OCI-LY1 (cell line): ENCODE measurements at regions not wholly inside any gene's neighbourhood (a gene's known extent, or its start where the extent isn't known, plus 50 kb on each side); places are given as distances from the start of the nearest gene placed in this dataset.

Experiments
- H2AFZ ChIP-seq: fragments of 200-600 bp; sonication (generic), shearing (Covaris generic); 2 replicates; pipeline ENCODE4 v1.6.0; 2014; ENCODE audit warnings: antibody characterized with exemption, mild to moderate bottlenecking, low read length
- H3F3A ChIP-seq: fragments of 200-600 bp; sonication (generic), shearing (Covaris generic); 2 replicates; pipeline ENCODE4 v1.6.0; 2014; ENCODE audit warnings: mild to moderate bottlenecking, antibody characterized with exemption, low read length, moderate library complexity; ENCODE audit not compliant: insufficient read depth
- H3K27ac ChIP-seq: fragments of 200-600 bp; sonication (generic); 2 replicates; pipeline ENCODE4 v1.5.1; 2014; ENCODE audit warnings: low read length, mixed run types, mild to moderate bottlenecking, low read depth; ENCODE audit not compliant: poor library complexity, severe bottlenecking
- H3K27me3 ChIP-seq: fragments of 200-600 bp; sonication (generic); 2 replicates; pipeline ENCODE4 v1.6.0; 2014; ENCODE audit warnings: antibody characterized with exemption, mild to moderate bottlenecking, low read length, moderate library complexity; ENCODE audit not compliant: insufficient read depth
- H3K36me3 ChIP-seq: fragments of 200-600 bp; sonication (generic); 2 replicates; pipeline ENCODE4 v1.6.1; 2014; ENCODE audit warnings: mild to moderate bottlenecking, antibody characterized with exemption, low read length, moderate library complexity, mixed read lengths; ENCODE audit not compliant: insufficient read depth
- H3K4me1 ChIP-seq: fragments of 200-600 bp; sonication (generic); 2 replicates; pipeline ENCODE4 v1.5.1; 2014; ENCODE audit warnings: mild to moderate bottlenecking, low read length, moderate library complexity; ENCODE audit not compliant: insufficient read depth, severe bottlenecking
- H3K4me2 ChIP-seq: fragments of 200-600 bp; sonication (generic), shearing (Covaris generic); 2 replicates; pipeline ENCODE4 v1.6.1; 2014; ENCODE audit warnings: low read length
- H3K4me3 ChIP-seq: fragments of 200-600 bp; sonication (generic); 2 replicates; pipeline ENCODE4 v1.5.1; 2014; ENCODE audit warnings: low read length, low read depth, mild to moderate bottlenecking, mixed read lengths; ENCODE audit not compliant: poor library complexity, severe bottlenecking
- H3K79me2 ChIP-seq: fragments of 200-600 bp; shearing (Covaris generic); 2 replicates; pipeline ENCODE4 v1.6.1; 2016; ENCODE audit warnings: mixed run types, low read length, mixed read lengths; ENCODE audit not compliant: insufficient read depth
- H3K9ac ChIP-seq: fragments of 200-600 bp; sonication (generic), shearing (Covaris generic); 2 replicates; pipeline ENCODE4 v1.6.1; 2014; ENCODE audit warnings: mild to moderate bottlenecking, low read length, mixed read lengths
- H3K9me2 ChIP-seq: fragments of 200-600 bp; sonication (generic), shearing (Covaris generic); 2 replicates; pipeline ENCODE4 v1.6.1; 2014; ENCODE audit warnings: low read depth, mild to moderate bottlenecking, low read length, mixed read lengths
- H3K9me3 ChIP-seq: fragments of 200-600 bp; shearing (Covaris generic); 2 replicates; pipeline ENCODE4 v1.6.1; 2014; ENCODE audit warnings: low read length, mixed read lengths
- H4K20me1 ChIP-seq: fragments of 200-600 bp; sonication (generic), shearing (Covaris generic); 2 replicates; pipeline ENCODE4 v1.6.0; 2016; ENCODE audit warnings: mild to moderate bottlenecking, low read length; ENCODE audit not compliant: insufficient read depth
- CTCF ChIP-seq: fragments of 200-600 bp; sonication (generic), shearing (Covaris generic); IDR thresholded peaks from 2 replicates; pipeline ENCODE4 v1.5.1; 2017; ENCODE audit warnings: mild to moderate bottlenecking, antibody characterized with exemption, low read length, moderate library complexity, mixed read lengths
- EZH2 ChIP-seq: fragments of 200-600 bp; sonication (generic), shearing (Covaris generic); IDR thresholded peaks from 2 replicates; pipeline ENCODE4 v1.8.0; 2017; ENCODE audit warnings: borderline replicate concordance, mixed run types, mild to moderate bottlenecking, antibody characterized with exemption, low read length, moderate library complexity, mixed read lengths

DNA sequence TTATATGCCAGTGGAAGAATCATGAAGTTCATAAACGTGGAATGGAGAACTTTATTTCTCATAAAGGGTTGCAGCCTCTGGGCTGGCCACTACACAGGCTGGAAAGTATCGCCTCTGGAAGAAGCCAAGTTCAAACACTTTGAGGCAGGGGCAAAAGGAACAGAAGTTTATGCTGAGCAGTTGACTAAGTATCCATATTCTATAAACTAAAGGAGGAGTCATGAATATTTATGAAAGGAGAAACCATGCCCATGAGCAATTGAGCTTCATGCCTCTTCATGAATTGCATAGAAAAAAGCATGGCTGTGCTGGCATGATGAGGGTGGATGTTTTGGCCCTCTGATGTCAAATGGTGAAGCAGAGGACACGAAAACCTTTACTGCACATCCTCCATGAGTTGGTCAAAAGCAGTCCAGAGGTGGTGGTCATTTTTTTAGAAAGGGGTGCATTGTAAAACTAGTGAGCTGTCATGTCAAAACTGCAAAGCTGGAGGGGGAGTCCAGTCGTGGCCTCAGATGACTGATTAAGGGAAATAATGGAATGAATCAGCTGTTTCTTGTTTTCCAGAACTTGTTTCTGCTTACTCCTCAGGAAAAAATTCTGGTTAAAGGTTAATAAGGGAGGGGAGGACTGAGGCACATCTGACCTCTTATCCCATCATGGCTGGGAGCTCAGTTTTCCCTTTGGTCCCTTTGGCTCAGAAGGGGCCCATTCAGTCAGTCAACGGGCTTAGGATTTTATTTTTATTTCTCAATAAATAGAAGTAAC, 276.7 kb downstream of the CHL1 start:
- Histone ChIP-seq H3K36me3 (no peaks in the 10 kb centered on the region), H3K79me2 (no peaks in the 10 kb centered on the region), H3K9me3 (peaks cover 6% of the 10 kb centered on the region), H3K27ac (no peak overlapping the region), H2AFZ (no peak overlapping the region), H3K9me2 (no peaks in the 10 kb centered on the region), H3K9ac (no peak overlapping the region), H3K4me2 (no peak overlapping the region), H3K4me3 (no peak overlapping the region), H4K20me1 (no peaks in the 10 kb centered on the region), H3K4me1 (peaks cover 2% of the 10 kb centered on the region), H3F3A (no peaks in the 10 kb centered on the region; the same call in 1 of the 2 replicates), H3K27me3 (no peaks in the 10 kb centered on the region)
- TF ChIP-seq CTCF (no peak), EZH2 (no peak)

- Histone ChIP-seq H4K20me1 (no peaks in the 10 kb centered on the region), H3K9ac (no peak overlapping the region), H3K4me1 (no peaks in the 10 kb centered on the region), H3K27ac (no peak overlapping the region), H3K27me3 (no peaks in the 10 kb centered on the region), H3K9me3 (peaks cover 5% of the 10 kb centered on the region), H3K4me2 (no peak overlapping the region), H3K36me3 (no peaks in the 10 kb centered on the region), H2AFZ (no peak overlapping the region), H3K79me2 (no peaks in the 10 kb centered on the region), H3K9me2 (no peaks in the 10 kb centered on the region), H3F3A (no peaks in the 10 kb centered on the region; the same call in 1 of the 2 replicates), H3K4me3 (no peak overlapping the region)
- TF ChIP-seq CTCF (no peak), EZH2 (no peak)
Observed at GRCh38 chr3:474828-475227, 278.3 kb downstream of the CHL1 start.

GRCh38 chr3:480070-480469, 283.5 kb downstream of the CHL1 start:
- H3K4me1 ChIP-seq: peaks cover 36% of the 10 kb centered on the region
- no peaks in the 10 kb centered on the region for H3K9me3 ChIP-seq
- H3K36me3 ChIP-seq: no peaks in the 10 kb centered on the region
- H3K4me3 ChIP-seq: no peak overlapping the region
- no peaks in the 10 kb centered on the region for H3K27me3 ChIP-seq
- no peaks in the 10 kb centered on the region for H3K79me2 ChIP-seq
- no peaks in the 10 kb centered on the region for H4K20me1 ChIP-seq
- TF ChIP-seq CTCF (no peak), EZH2 (no peak)
- no peak overlapping the region for H2AFZ ChIP-seq
- no peak overlapping the region for H3K9ac ChIP-seq
- H3K9me2 ChIP-seq: no peaks in the 10 kb centered on the region
- H3K4me2 ChIP-seq: no peak overlapping the region
- no peak overlapping the region for H3K27ac ChIP-seq
- no peaks in the 10 kb centered on the region; the same call in 1 of the 2 replicates for H3F3A ChIP-seq
